ENCODE measurements at regions not wholly inside any gene's neighbourhood (a gene's known extent, or its start where the extent isn't known, plus 50 kb on each side); places are given as distances from the start of the nearest gene placed in this dataset.

GRCh38 chr21:27683292-27683691 is 716.4 kb upstream of the ADAMTS5 start:
- Mint-ChIP-seq H3K27me3 (ENCODE audit: insufficient read depth, low read depth, poor library complexity) (no peaks in the 10 kb centered on the region), H3K4me3 (no peak overlapping the region), H3K4me1 (no peaks in the 10 kb centered on the region), H3K36me3 (ENCODE audit: low read depth) (peaks cover 13% of the 10 kb centered on the region), H3K9me3 (peaks cover 19% of the 10 kb centered on the region), H3K27ac (no peak overlapping the region)
- Histone ChIP-seq H2AFZ (no peak overlapping the region), H3F3A (replicated peaks; ENCODE audit: low read depth) (no peaks in the 10 kb centered on the region), H4K20me1 (replicated peaks; ENCODE audit: insufficient read depth) (no peaks in the 10 kb centered on the region), H3K4me2 (no peak overlapping the region), H3K4me1 (ENCODE audit: insufficient read depth) (no peaks in the 10 kb centered on the region), H3K4me3 (no peak overlapping the region), H3K27ac (ENCODE audit: low read depth) (no peak overlapping the region), H3K27me3 (ENCODE audit: insufficient read depth) (no peaks in the 10 kb centered on the region), H3K79me2 (replicated peaks; ENCODE audit: insufficient read depth) (no peaks in the 10 kb centered on the region), H3K9me2 (ENCODE audit: insufficient read depth) (peaks cover 14% of the 10 kb centered on the region), H3K36me3 (ENCODE audit: insufficient read depth) (peaks cover 4% of the 10 kb centered on the region; the same call in 1 of the 2 replicates)
- TF ChIP-seq EZH2 (IDR thresholded peaks at IDR 0.05; ENCODE audit: low read depth, unreplicated experiment) (no peak), REST (IDR thresholded peaks at IDR 0.05; ENCODE audit: unreplicated experiment) (no peak)
- ATAC-seq (no peak), DNase-seq (ENCODE audit: low spot score) (no peak)

- Histone ChIP-seq H4K20me1 (replicated peaks; ENCODE audit: insufficient read depth) (no peaks in the 10 kb centered on the region), H3K4me3 (no peak overlapping the region), H3K27ac (ENCODE audit: low read depth) (no peak overlapping the region), H3K36me3 (ENCODE audit: insufficient read depth) (no peaks in the 10 kb centered on the region), H3K27me3 (ENCODE audit: insufficient read depth) (no peaks in the 10 kb centered on the region), H3K4me1 (ENCODE audit: insufficient read depth) (no peaks in the 10 kb centered on the region), H3K79me2 (replicated peaks; ENCODE audit: insufficient read depth) (no peaks in the 10 kb centered on the region), H3K9me2 (ENCODE audit: insufficient read depth) (peaks cover 14% of the 10 kb centered on the region), H3F3A (replicated peaks; ENCODE audit: low read depth) (no peaks in the 10 kb centered on the region), H2AFZ (no peak overlapping the region), H3K4me2 (no peak overlapping the region)
- H3K36me3 Mint-ChIP-seq (ENCODE audit: low read depth): peaks cover 6% of the 10 kb centered on the region; the same call in 2 of the 3 replicates
- no peak overlapping the region for H3K27ac Mint-ChIP-seq
- DNase-seq (ENCODE audit: low spot score): no peak
- H3K27me3 Mint-ChIP-seq (ENCODE audit: insufficient read depth, low read depth, poor library complexity): no peaks in the 10 kb centered on the region
- H3K9me3 Mint-ChIP-seq: peaks cover 11% of the 10 kb centered on the region
- H3K4me3 Mint-ChIP-seq: no peak overlapping the region
- no peaks in the 10 kb centered on the region for H3K4me1 Mint-ChIP-seq
- no peak for ATAC-seq
- no peak for TF ChIP-seq STAT1 (IDR thresholded peaks at IDR 0.05; ENCODE audit: unreplicated experiment)
- TF ChIP-seq ZNF331 (CRISPR knock-in tag; IDR thresholded peaks at IDR 0.05; ENCODE audit: low read depth): no peak
- TF ChIP-seq POLR2AphosphoS5 (IDR thresholded peaks at IDR 0.05; ENCODE audit: low read depth): no peak
- no peak for TF ChIP-seq JUNB (IDR thresholded peaks at IDR 0.05; ENCODE audit: unreplicated experiment)
- no peak for TF ChIP-seq EZH2phosphoT487 (IDR thresholded peaks at IDR 0.05; ENCODE audit: unreplicated experiment)
- TF ChIP-seq EZH2 (IDR thresholded peaks at IDR 0.05; ENCODE audit: low read depth, unreplicated experiment): no peak
- TF ChIP-seq CTCF (conservative IDR thresholded peaks at IDR 0.05; ENCODE audit: low read depth in 2 of 2): no peak
- TF ChIP-seq ETS1 (IDR thresholded peaks at IDR 0.05): no peak
- TF ChIP-seq CREB1 (CRISPR knock-in tag; IDR thresholded peaks at IDR 0.05; ENCODE audit: low read depth): no peak
- TF ChIP-seq NANOG (IDR thresholded peaks at IDR 0.05; ENCODE audit: borderline replicate concordance): no peak
Measured at GRCh38 chr21:27681841-27682240, 715.0 kb upstream of the ADAMTS5 start.

Data from GM23338 (cell line).